SU-DHL-6 (cell line): ENCODE measurements at regions not wholly inside any gene's neighbourhood (a gene's known extent, or its start where the extent isn't known, plus 50 kb on each side); places are given as distances from the start of the nearest gene placed in this dataset.

Experiments
- EZH2phosphoT487 ChIP-seq: fragments of 200-600 bp; sonication (generic), shearing (Covaris generic); conservative IDR thresholded peaks from 2 replicates; pipeline ENCODE4 v1.6.1; 2018; ENCODE audit warnings: mild to moderate bottlenecking, antibody characterized with exemption, low read length, moderate library complexity, mixed read lengths
- TF ChIP-seq, protein P1 (sequence below): fragments of 200-600 bp; sonication (generic); IDR thresholded peaks from one replicate; pipeline ENCODE4 v1.5.1; 2017; ENCODE audit warnings: antibody characterized with exemption, mild to moderate bottlenecking, low read length, moderate library complexity; ENCODE audit not compliant: insufficient read depth, poor library complexity, severe bottlenecking

GRCh38 chr11:106523171-106523570, 445.7 kb downstream of the AASDHPPT start:
- TF ChIP-seq, protein P1, sequence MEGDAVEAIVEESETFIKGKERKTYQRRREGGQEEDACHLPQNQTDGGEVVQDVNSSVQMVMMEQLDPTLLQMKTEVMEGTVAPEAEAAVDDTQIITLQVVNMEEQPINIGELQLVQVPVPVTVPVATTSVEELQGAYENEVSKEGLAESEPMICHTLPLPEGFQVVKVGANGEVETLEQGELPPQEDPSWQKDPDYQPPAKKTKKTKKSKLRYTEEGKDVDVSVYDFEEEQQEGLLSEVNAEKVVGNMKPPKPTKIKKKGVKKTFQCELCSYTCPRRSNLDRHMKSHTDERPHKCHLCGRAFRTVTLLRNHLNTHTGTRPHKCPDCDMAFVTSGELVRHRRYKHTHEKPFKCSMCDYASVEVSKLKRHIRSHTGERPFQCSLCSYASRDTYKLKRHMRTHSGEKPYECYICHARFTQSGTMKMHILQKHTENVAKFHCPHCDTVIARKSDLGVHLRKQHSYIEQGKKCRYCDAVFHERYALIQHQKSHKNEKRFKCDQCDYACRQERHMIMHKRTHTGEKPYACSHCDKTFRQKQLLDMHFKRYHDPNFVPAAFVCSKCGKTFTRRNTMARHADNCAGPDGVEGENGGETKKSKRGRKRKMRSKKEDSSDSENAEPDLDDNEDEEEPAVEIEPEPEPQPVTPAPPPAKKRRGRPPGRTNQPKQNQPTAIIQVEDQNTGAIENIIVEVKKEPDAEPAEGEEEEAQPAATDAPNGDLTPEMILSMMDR = no peak
- no peak for TF ChIP-seq EZH2phosphoT487
